B cell (primary cell): ENCODE measurements at regions not wholly inside any gene's neighbourhood (a gene's known extent, or its start where the extent isn't known, plus 50 kb on each side); places are given as distances from the start of the nearest gene placed in this dataset.

Experiments used
- CTCF ChIP-seq: fragments of 200-600 bp; IDR thresholded peaks from one replicate; pipeline ENCODE4 v1.8.0; 2022; ENCODE audit warnings: antibody characterized with exemption, mild to moderate bottlenecking
- EZH2 ChIP-seq: IDR thresholded peaks from 2 replicates; pipeline ENCODE4 v1.6.1; 2012; ENCODE audit warnings: borderline replicate concordance, low read depth, mild to moderate bottlenecking, moderate library complexity, low read length; ENCODE audit not compliant: insufficient read depth, poor library complexity, severe bottlenecking

- TF ChIP-seq CTCF (no peak), EZH2 (no peak)
Measured at GRCh38 chr17:69981441-69981840, 93.6 kb upstream of the KCNJ16 start.
